Inflammatory macrophage (primary cell): ENCODE measurements at regions not wholly inside any gene's neighbourhood (a gene's known extent, or its start where the extent isn't known, plus 50 kb on each side); places are given as distances from the start of the nearest gene placed in this dataset.

Experiments
- DNase-seq, 2 donors: peaks; one replicate each; pipeline ENCODE4 v3.0.0-alpha.2; 2020 to 2022

GRCh38 chr18:64283059-64283458 lies 134.2 kb upstream of the LINC00305 start:
- no peak for DNase-seq

- DNase-seq, result no peak
These were observed 129.1 kb upstream of the LINC00305 start for GRCh38 chr18:64278026-64278425.

- no peak for DNase-seq
These were observed 127.6 kb upstream of the LINC00305 start for GRCh38 chr18:64276311-64277090.

GRCh38 chr18:64275593-64276300 lies 126.9 kb upstream of the LINC00305 start:
- no peak for DNase-seq

- no peak for DNase-seq
These were observed 124.8 kb upstream of the LINC00305 start for GRCh38 chr18:64273724-64274123.

- no peak for DNase-seq
These were observed 123.2 kb upstream of the LINC00305 start for GRCh38 chr18:64271975-64272659.

GRCh38 chr18:64271246-64271645 lies 122.4 kb upstream of the LINC00305 start:
- no peak for DNase-seq

- DNase-seq, result no peak
These were observed 121.7 kb upstream of the LINC00305 start for GRCh38 chr18:64270608-64271007.

- no peak for DNase-seq
These were observed 121.2 kb upstream of the LINC00305 start for GRCh38 chr18:64270121-64270520.

- no peak for DNase-seq
These were observed 115.3 kb upstream of the LINC00305 start for GRCh38 chr18:64264171-64264570.

- DNase-seq, result no peak
These were observed 111.9 kb upstream of the LINC00305 start for GRCh38 chr18:64260810-64261209.

- DNase-seq, result no peak
These were observed 111.0 kb upstream of the LINC00305 start for GRCh38 chr18:64259871-64260270.

- DNase-seq, result no peak
These were observed 109.3 kb upstream of the LINC00305 start for GRCh38 chr18:64258111-64258650.

GRCh38 chr18:64254399-64255093 lies 105.7 kb upstream of the LINC00305 start:
- no peak for DNase-seq

- DNase-seq, result no peak
These were observed 105.0 kb upstream of the LINC00305 start for GRCh38 chr18:64253873-64254272.

GRCh38 chr18:64253222-64253621 lies 104.3 kb upstream of the LINC00305 start:
- DNase-seq, result no peak

- no peak for DNase-seq
These were observed 99.9 kb upstream of the LINC00305 start for GRCh38 chr18:64248836-64249235.

- DNase-seq, result no peak
These were observed 96.4 kb upstream of the LINC00305 start for GRCh38 chr18:64245126-64245861.

- DNase-seq, result no peak
These were observed 95.7 kb upstream of the LINC00305 start for GRCh38 chr18:64244571-64244970.

- no peak for DNase-seq
These were observed 91.4 kb upstream of the LINC00305 start for GRCh38 chr18:64240316-64240715.

- DNase-seq, result no peak
These were observed 89.2 kb upstream of the LINC00305 start for GRCh38 chr18:64238076-64238475.

GRCh38 chr18:64234321-64234720 lies 85.4 kb upstream of the LINC00305 start:
- DNase-seq, result no peak
